Ovary (tissue), 7 donors: ENCODE measurements at regions not wholly inside any gene's neighbourhood (a gene's known extent, or its start where the extent isn't known, plus 50 kb on each side); places are given as distances from the start of the nearest gene placed in this dataset.

Experiments used
- DNase-seq, 5 donors: peaks; one replicate each; pipeline ENCODE4 v3.0.0-alpha.2; 2019 to 2020
- H3K27ac ChIP-seq, 2 donors: fragments of 200-600 bp; one replicate each; pipeline versions ENCODE4 v1.5.1 to v1.8.0; 2019 to 2022
- H3K27me3 ChIP-seq: fragments of 200-600 bp; one replicate; pipeline ENCODE4 v1.8.0; 2022
- H3K36me3 ChIP-seq: fragments of 200-600 bp; sonication (generic); one replicate; pipeline ENCODE4 v1.5.1; 2019
- H3K4me1 ChIP-seq: one replicate; pipeline ENCODE4 v1.8.1; 2013; ENCODE audit warnings: mild to moderate bottlenecking, moderate library complexity; ENCODE audit not compliant: insufficient read depth
- H3K4me3 ChIP-seq: fragments of 200-600 bp; sonication (generic); one replicate; pipeline ENCODE4 v1.5.1; 2017
- H3K9me3 ChIP-seq, 2 donors: fragments of 200-600 bp in 1 of 2; sonication (generic) in 1 of 2; one replicate each; pipeline versions ENCODE4 v1.5.1 to v1.8.1; 2013 to 2019; ENCODE audit warnings: mild to moderate bottlenecking in 1 of 2, moderate library complexity in 1 of 2
- CTCF ChIP-seq, 3 donors: fragments of 450-650 bp in 2 of 3; fragments of 200-600 bp in 1 of 3; IDR thresholded peaks; one replicate each; pipeline versions ENCODE4 v1.5.1 to v1.8.0; 2016 to 2022; ENCODE audit warnings: antibody characterized with exemption in 3 of 3, mild to moderate bottlenecking in 1 of 3
- EP300 ChIP-seq: sonication (generic); formaldehyde crosslinking; IDR thresholded peaks from one replicate; pipeline ENCODE4 v1.6.1; 2017; ENCODE audit warnings: antibody characterized with exemption
- POLR2A ChIP-seq: fragments of 450-650 bp; IDR thresholded peaks from one replicate; pipeline ENCODE4 v1.6.1; 2017; ENCODE audit warnings: antibody characterized with exemption, mild to moderate bottlenecking, moderate library complexity
- WGBS, 3 donors: extraction: QIAGEN DNeasy Blood & Tissue Kit in 1 of 3; methylation state at CpG; one replicate each; pipeline versions ENCODE4 v1.1.5 to v1.1.7; 2013 to 2017; 5-methylcytosine and 5-hydroxymethylcytosine counted together
- intact Hi-C, 4 donors: fragments of 100-400 bp; cut with DNase I; formaldehyde crosslinking; loops; one replicate each; pipeline versions ENCODE4 v1.11.0 to v1.15.1; 2022 to 2023
- donor health status: DM: no; HTN: no; CAD: no; lungs with moderate emphysema.
- donor health status: DM: no; HTN: no; CAD: no.
- donor health status: Bipolar disorder and iron deficiency.
- donor health status: DM: no; HTN: no; CAD: no.
- donor health status: DM: yes; HTN: yes; CAD: no.

GRCh38 chr2:34178482-34178881 lies 579.4 kb upstream of the FAM98A start:
- intact Hi-C loops, result no loop called here
- TF ChIP-seq CTCF (IDR thresholded peaks at IDR 0.05), result no peak
- TF ChIP-seq EP300, result no peak
- TF ChIP-seq POLR2A, result no peak

GRCh38 chr2:34176693-34177092 lies 577.6 kb upstream of the FAM98A start:
- Histone ChIP-seq H3K27ac (no peak overlapping the region), H3K9me3 (no peaks in the 10 kb centered on the region), H3K4me1 (no peaks in the 10 kb centered on the region), H3K36me3 (no peaks in the 10 kb centered on the region), H3K4me3 (no peak overlapping the region), H3K27me3 (no peaks in the 10 kb centered on the region)
- intact Hi-C loops, result no loop called here
- TF ChIP-seq POLR2A (no peak), EP300 (no peak), CTCF (IDR thresholded peaks at IDR 0.05) (no peak)
- no peak for DNase-seq

More at GRCh38 chr2:34178482-34178881, 579.4 kb upstream of the FAM98A start:
- Histone ChIP-seq H3K36me3 (no peaks in the 10 kb centered on the region), H3K4me1 (no peaks in the 10 kb centered on the region), H3K27ac (no peak overlapping the region), H3K4me3 (no peak overlapping the region), H3K27me3 (no peaks in the 10 kb centered on the region), H3K9me3 (no peaks in the 10 kb centered on the region)
- DNase-seq, result no peak

DNA sequence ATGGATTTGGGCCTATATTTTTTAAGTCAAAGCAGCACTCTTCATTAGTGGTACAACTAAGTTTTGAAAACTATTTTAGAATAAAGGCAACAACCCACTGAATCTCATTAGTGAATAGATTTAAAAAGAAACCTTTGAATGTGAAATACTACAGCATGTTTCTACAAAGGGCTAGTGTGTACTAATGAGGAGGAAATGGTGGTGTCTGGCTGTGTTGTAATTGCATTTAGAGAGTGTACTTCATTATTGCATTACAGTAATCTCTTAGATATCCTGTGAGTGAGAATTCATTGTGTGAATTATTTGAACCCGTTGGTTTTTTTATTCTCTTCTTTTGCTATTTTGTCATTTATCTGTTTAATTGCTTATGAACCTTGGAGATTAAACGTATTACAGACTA lies 575.4 kb upstream of the FAM98A start:
- H3K27ac ChIP-seq, result no peak overlapping the region
- 24 to 54% (median 30%) methylated on average over 2 of the region's 2 CpGs for WGBS, 3 donors

GRCh38 chr2:34162231-34162630 lies 563.1 kb upstream of the FAM98A start:
- H3K4me1 ChIP-seq, result no peaks in the 10 kb centered on the region
- no peaks in the 10 kb centered on the region for H3K27me3 ChIP-seq
- H3K27ac ChIP-seq, result no peak overlapping the region
- no peak for TF ChIP-seq CTCF (IDR thresholded peaks at IDR 0.05)
- no peak for TF ChIP-seq POLR2A
- TF ChIP-seq EP300, result no peak
- no peaks in the 10 kb centered on the region for H3K9me3 ChIP-seq
- H3K4me3 ChIP-seq, result no peak overlapping the region
- WGBS, 3 donors, result 90 to 96% (median 95%) methylated on average over 4 of the region's 4 CpGs
- DNase-seq, result no peak
- intact Hi-C loops, result no loop called here
- no peaks in the 10 kb centered on the region for H3K36me3 ChIP-seq

More for the DNA sequence above, 575.4 kb upstream of the FAM98A start:
- Histone ChIP-seq H3K27me3 (no peaks in the 10 kb centered on the region), H3K4me3 (no peak overlapping the region), H3K36me3 (no peaks in the 10 kb centered on the region), H3K9me3 (no peaks in the 10 kb centered on the region), H3K4me1 (no peaks in the 10 kb centered on the region)
- intact Hi-C loops, result no loop called here
- no peak for DNase-seq
- no peak for TF ChIP-seq CTCF (IDR thresholded peaks at IDR 0.05)
- TF ChIP-seq POLR2A, result no peak
- TF ChIP-seq EP300, result no peak

GRCh38 chr2:34161549-34161948 lies 562.5 kb upstream of the FAM98A start:
- WGBS, 3 donors, result 79 to 84% (median 80%) methylated on average over 3 of the region's 3 CpGs
- Histone ChIP-seq H3K27ac (no peak overlapping the region), H3K4me1 (no peaks in the 10 kb centered on the region), H3K36me3 (no peaks in the 10 kb centered on the region), H3K27me3 (no peaks in the 10 kb centered on the region), H3K4me3 (no peak overlapping the region), H3K9me3 (no peaks in the 10 kb centered on the region)
- intact Hi-C loops, result no loop called here
- no peak for DNase-seq
- no peak for TF ChIP-seq CTCF (IDR thresholded peaks at IDR 0.05)
- no peak for TF ChIP-seq POLR2A
